Stomach (tissue), 8 donors: ENCODE measurements at regions not wholly inside any gene's neighbourhood (a gene's known extent, or its start where the extent isn't known, plus 50 kb on each side); places are given as distances from the start of the nearest gene placed in this dataset.
A peak's percentile ranks its signal among the peaks of the same experiment; 100 is the strongest.

ENCODE experiments used
- DNase-seq, 2 donors: peaks; one replicate each; pipeline versions ENCODE4 v3.0.0 to v3.0.0-alpha.2; 2013 to 2019
- H3K27ac ChIP-seq, 5 donors: fragments of 200-600 bp in 4 of 5; sonication (generic) in 4 of 5; one replicate each; pipeline ENCODE4 v1.5.1; 2013 to 2019; ENCODE audit warnings: mild to moderate bottlenecking in 1 of 5, moderate library complexity in 1 of 5
- H3K27me3 ChIP-seq, 3 donors: fragments of 200-600 bp; sonication (generic); one replicate each; pipeline ENCODE4 v1.5.1; 2017 to 2019; ENCODE audit warnings: mixed run types in 1 of 3
- H3K36me3 ChIP-seq, 4 donors: fragments of 200-600 bp; sonication (generic); 1 replicate in 3 of 4; 2 replicates in 1 of 4; pipeline ENCODE4 v1.5.1; 2016 to 2019
- H3K4me1 ChIP-seq, 4 donors: fragments of 200-600 bp; sonication (generic); one replicate each; pipeline ENCODE4 v1.5.1; 2016 to 2019
- H3K4me3 ChIP-seq, 4 donors: fragments of 200-600 bp; sonication (generic) in 3 of 4; one replicate each; pipeline ENCODE4 v1.5.1; 2016 to 2019; ENCODE audit warnings: mild to moderate bottlenecking in 1 of 4
- H3K9me3 ChIP-seq, 4 donors: fragments of 200-600 bp; sonication (generic); one replicate each; pipeline ENCODE4 v1.5.1; 2016 to 2019
- EP300 ChIP-seq: sonication (generic); formaldehyde crosslinking; IDR thresholded peaks from one replicate; pipeline ENCODE4 v1.6.1; 2017; ENCODE audit warnings: antibody characterized with exemption
- POLR2A ChIP-seq, 4 donors: fragments of 450-650 bp; IDR thresholded peaks; one replicate each; pipeline ENCODE4 v1.6.1; 2016; ENCODE audit warnings: antibody characterized with exemption in 4 of 4, control low read depth in 2 of 4, mild to moderate bottlenecking in 1 of 4, moderate library complexity in 1 of 4
- POLR2AphosphoS5 ChIP-seq, 3 donors: sonication (generic); formaldehyde crosslinking; IDR thresholded peaks; one replicate each; pipeline ENCODE4 v1.6.1; 2016; ENCODE audit warnings: antibody characterized with exemption in 3 of 3
- WGBS, 5 donors: extraction: QIAGEN DNeasy Blood & Tissue Kit in 3 of 5; methylation state at CpG; one replicate each; pipeline versions ENCODE4 v1.1.5 to v1.1.7; 2013 to 2018; 5-methylcytosine and 5-hydroxymethylcytosine counted together
- intact Hi-C: fragments of 100-400 bp; cut with DNase I; formaldehyde crosslinking; loops from one replicate; pipeline ENCODE4 v1.15.1; 2023; ENCODE audit warnings: low total_unique reads
- TF ChIP-seq, protein P1 (sequence below), 7 experiments: fragments of 450-650 bp in 4 of 7; fragments of 200-600 bp in 3 of 7; sonication (generic) in 3 of 7; IDR thresholded peaks; one replicate each; pipeline ENCODE4 v1.5.1; 2016 to 2019; ENCODE audit warnings: antibody characterized with exemption in 7 of 7, control low read depth in 2 of 7, mild to moderate bottlenecking in 1 of 7
- donor health status: healthy with polysubstance abuse.
- donor health status: Bipolar disorder and iron deficiency.
- donor health status: healthy.

DNA sequence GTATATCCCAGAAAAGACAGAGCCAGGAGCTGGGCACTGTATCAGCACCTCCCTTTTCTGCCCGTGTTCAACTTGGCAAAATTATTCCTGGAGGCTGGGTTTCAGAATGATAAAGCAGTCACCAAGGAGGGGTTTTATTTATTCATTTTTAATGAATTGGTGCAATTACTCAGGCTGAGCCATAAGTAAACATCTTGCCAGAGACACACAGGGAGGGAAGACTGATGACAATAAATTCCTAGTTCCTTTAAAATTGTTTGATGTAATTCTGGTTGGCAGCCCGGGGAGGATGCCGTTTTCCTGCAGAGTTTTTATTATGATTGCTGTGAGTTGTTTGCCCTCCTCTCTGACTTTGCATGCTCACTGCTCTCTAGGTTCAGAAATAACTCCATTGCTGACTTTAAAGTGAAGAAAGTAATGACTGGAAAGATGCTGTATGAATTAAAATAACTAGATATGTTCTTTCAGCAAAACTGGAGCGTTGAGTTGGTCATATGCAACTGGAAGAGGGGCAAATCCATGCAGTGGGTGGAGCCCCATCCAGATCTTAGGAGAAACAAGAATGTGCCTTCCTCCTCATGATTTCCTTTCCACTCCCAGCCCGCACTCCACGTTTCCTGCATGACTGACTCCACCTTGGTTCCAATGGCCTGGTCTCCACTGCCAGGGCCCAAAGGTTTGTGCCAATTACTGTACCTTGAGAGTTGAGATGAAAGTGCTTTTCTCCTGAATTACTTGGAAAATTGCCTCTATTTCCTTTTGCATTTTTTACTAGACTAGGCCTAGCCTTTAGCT, 182.1 kb downstream of the RFC3 start:
- DNase-seq = peak in 1 of 2 donors; percentile 17
- Histone ChIP-seq H3K4me3 (no peak overlapping the region), H3K9me3 (no peaks in the 10 kb centered on the region), H3K27ac (no peak overlapping the region), H3K4me1 (peaks cover 0 to 16% (median 0%) of the 10 kb centered on the region in 4 donors), H3K36me3 (no peaks in the 10 kb centered on the region), H3K27me3 (no peaks in the 10 kb centered on the region)
- no peak for TF ChIP-seq EP300
- TF ChIP-seq, protein P1, sequence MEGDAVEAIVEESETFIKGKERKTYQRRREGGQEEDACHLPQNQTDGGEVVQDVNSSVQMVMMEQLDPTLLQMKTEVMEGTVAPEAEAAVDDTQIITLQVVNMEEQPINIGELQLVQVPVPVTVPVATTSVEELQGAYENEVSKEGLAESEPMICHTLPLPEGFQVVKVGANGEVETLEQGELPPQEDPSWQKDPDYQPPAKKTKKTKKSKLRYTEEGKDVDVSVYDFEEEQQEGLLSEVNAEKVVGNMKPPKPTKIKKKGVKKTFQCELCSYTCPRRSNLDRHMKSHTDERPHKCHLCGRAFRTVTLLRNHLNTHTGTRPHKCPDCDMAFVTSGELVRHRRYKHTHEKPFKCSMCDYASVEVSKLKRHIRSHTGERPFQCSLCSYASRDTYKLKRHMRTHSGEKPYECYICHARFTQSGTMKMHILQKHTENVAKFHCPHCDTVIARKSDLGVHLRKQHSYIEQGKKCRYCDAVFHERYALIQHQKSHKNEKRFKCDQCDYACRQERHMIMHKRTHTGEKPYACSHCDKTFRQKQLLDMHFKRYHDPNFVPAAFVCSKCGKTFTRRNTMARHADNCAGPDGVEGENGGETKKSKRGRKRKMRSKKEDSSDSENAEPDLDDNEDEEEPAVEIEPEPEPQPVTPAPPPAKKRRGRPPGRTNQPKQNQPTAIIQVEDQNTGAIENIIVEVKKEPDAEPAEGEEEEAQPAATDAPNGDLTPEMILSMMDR (IDR thresholded peaks at IDR 0.05) = no peak
- no peak for TF ChIP-seq POLR2A (IDR thresholded peaks at IDR 0.05)
- no peak for TF ChIP-seq POLR2AphosphoS5 (IDR thresholded peaks at IDR 0.05)
- 17 to 53% (median 53%) methylated on average over 6 of the region's 6 CpGs for WGBS, 5 donors
- intact Hi-C loops = no loop called here

DNA sequence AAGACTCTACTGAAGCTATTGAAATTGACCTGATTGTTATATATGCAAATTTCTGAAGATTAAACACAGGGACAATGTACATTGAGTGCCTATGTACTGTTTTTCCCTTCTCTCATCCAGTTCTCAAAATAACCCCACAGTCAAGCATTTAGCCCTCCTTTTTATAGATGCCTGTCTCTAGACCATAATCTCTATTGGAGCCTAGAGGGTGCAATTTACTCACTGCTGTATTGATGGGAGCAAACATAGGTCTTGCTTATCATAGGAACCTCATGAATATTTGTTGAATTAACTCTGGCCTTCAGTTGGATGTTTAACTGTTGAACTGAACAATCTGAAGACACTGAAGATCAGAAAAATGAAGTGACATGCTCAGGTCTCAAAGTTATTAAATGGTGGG, 183.0 kb downstream of the RFC3 start:
- H3K4me3 ChIP-seq = no peak overlapping the region
- no peak for DNase-seq
- H3K4me1 ChIP-seq = peaks cover 0 to 16% (median 0%) of the 10 kb centered on the region in 4 donors
- no peaks in the 10 kb centered on the region for H3K27me3 ChIP-seq
- TF ChIP-seq EP300 = no peak
- TF ChIP-seq POLR2A (IDR thresholded peaks at IDR 0.05) = no peak
- TF ChIP-seq, protein P1 (IDR thresholded peaks at IDR 0.05) = no peak
- no peak for TF ChIP-seq POLR2AphosphoS5 (IDR thresholded peaks at IDR 0.05)
- H3K27ac ChIP-seq = no peak overlapping the region
- intact Hi-C loops = no loop called here
- no peaks in the 10 kb centered on the region for H3K36me3 ChIP-seq
- no peaks in the 10 kb centered on the region for H3K9me3 ChIP-seq

DNA sequence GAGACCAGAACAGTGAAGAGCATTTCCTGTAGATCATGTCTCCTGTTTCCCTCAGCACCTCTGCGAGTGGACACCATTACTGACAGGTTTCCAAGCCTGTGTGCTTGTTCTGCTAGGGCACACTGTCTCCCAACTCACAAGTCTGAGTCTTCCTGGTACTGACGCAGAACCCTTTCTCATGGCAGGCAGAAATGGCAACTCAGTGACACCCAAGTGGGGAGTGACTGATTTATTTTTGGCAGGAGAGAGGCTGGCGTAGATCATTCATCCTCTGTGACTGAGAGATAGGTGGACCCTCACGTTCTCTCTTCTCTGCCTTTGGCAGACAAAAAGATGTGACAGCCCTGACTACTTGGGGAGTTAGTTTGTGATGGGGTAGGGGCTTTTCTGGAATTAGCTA, 183.4 kb downstream of the RFC3 start:
- intact Hi-C loops = no loop called here

DNA sequence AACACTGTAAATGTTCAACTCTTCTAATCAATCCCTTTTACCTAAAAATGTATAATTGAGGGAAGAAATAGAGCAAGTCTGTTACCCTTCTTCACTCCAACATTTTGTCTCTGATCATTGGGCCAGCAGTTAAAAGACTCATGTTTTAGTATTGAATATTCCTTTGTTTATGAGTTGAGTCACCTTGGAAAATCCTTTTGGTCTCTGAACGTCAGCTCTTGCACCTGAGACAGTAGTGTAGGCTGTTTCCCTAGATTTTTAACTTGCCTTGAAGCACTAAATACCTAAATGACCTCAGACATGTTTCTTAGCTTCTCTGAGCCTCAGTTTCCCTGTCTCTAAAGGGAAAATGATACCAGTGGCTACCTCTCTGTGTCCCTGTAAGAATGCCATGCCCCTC, 184.2 kb downstream of the RFC3 start:
- H3K9me3 ChIP-seq = no peaks in the 10 kb centered on the region

More for the DNA sequence above, 183.4 kb downstream of the RFC3 start:
- no peak overlapping the region for H3K27ac ChIP-seq
- H3K27me3 ChIP-seq = no peaks in the 10 kb centered on the region
- no peak for TF ChIP-seq POLR2A (IDR thresholded peaks at IDR 0.05)
- no peak for TF ChIP-seq EP300
- TF ChIP-seq, protein P1 (IDR thresholded peaks at IDR 0.05) = no peak
- no peak for TF ChIP-seq POLR2AphosphoS5 (IDR thresholded peaks at IDR 0.05)
- DNase-seq = no peak
- no peaks in the 10 kb centered on the region for H3K9me3 ChIP-seq
- no peak overlapping the region for H3K4me3 ChIP-seq
- H3K4me1 ChIP-seq = peaks cover 0 to 16% (median 0%) of the 10 kb centered on the region in 4 donors
- no peaks in the 10 kb centered on the region for H3K36me3 ChIP-seq
- 87 to 95% (median 91%) methylated on average over 4 of the region's 4 CpGs for WGBS, 5 donors

More for the DNA sequence above, 184.2 kb downstream of the RFC3 start:
- TF ChIP-seq, protein P1 (IDR thresholded peaks at IDR 0.05) = no peak
- TF ChIP-seq POLR2AphosphoS5 (IDR thresholded peaks at IDR 0.05) (no peak), EP300 (no peak), POLR2A (IDR thresholded peaks at IDR 0.05) (no peak)
- 56 to 89% (median 66%) methylated on average over 1 of the region's 1 CpG for WGBS, 5 donors
- Histone ChIP-seq H3K4me3 (no peak overlapping the region), H3K4me1 (peaks cover 0 to 16% (median 0%) of the 10 kb centered on the region in 4 donors), H3K27ac (no peak overlapping the region), H3K36me3 (no peaks in the 10 kb centered on the region), H3K27me3 (no peaks in the 10 kb centered on the region)
- DNase-seq = no peak
- intact Hi-C loops = no loop called here
